ENCODE measurements at regions not wholly inside any gene's neighbourhood (a gene's known extent, or its start where the extent isn't known, plus 50 kb on each side); places are given as distances from the start of the nearest gene placed in this dataset.
A peak's percentile ranks its signal among the peaks of the same experiment; 100 is the strongest.
"Not testable (repeated sequence)": the region's sequence is repeated elsewhere in the genome, so short reads cannot be mapped to it uniquely, and the experiment has no call there.

DNA sequence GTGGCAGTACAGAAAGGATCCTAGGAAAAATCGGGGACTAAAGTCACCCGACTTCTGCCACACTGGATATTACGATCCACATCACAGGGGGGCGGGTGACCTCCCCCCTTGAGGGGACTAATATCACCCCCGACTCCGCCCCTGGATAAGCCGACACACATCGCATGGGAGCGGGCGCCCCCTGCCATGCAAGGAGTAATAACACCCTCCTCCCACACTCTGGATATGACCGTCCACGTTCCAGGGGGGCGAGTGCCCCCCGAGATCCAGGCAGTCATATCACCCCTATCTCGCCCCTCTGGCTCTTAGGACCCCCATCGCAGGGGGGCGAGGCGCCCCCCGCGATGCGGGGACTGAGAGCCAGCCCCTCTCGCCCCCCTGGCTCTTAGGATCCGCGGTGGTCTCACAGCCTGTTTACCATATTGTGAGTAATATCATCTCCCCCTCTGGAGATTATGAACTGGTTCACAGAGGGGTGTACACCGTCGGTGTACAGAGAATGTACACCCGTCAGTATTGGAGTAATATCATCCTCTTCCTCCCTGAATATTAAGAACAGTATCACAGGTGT, 423.0 kb downstream of the DIRAS2 start:
- POLR2A ChIA-PET, result interaction anchor here (0.7 kb wide), 1 partner anchor 77 kb away, joined by 3 read pairs; no protein-coding TSS in a partner anchor
- H3K36me3 Mint-ChIP-seq (ENCODE audit: low read depth), result no peaks in the 10 kb centered on the region
- Histone ChIP-seq H3K36me3 (ENCODE audit: insufficient read depth, low read length) (no peaks in the 10 kb centered on the region), H3K27ac (ENCODE audit: low read depth in 1 of 2, low read length in 2 of 2) (no peak overlapping the region), H3K4me3 (ENCODE audit: low read length) (no peak overlapping the region), H3K27me3 (ENCODE audit: control insufficient read depth in 1 of 2, insufficient read depth in 2 of 2, low read length in 2 of 2) (peaks cover 3 to 8% of the 10 kb centered on the region in 2 experiments), H3K4me1 (ENCODE audit: insufficient read depth, low read length) (no peaks in the 10 kb centered on the region), H3K9me3 (ENCODE audit: control insufficient read depth in 1 of 2, insufficient read depth in 1 of 2, low read length in 2 of 2) (no peaks in the 10 kb centered on the region)
- DNase-seq (peak in 12 of 14 experiments; percentile 4 to 58 (median 20)), ATAC-seq (ENCODE audit: poor library complexity) (peak; percentile 48)
- H3K27ac Mint-ChIP-seq, result no peak overlapping the region
- no peak overlapping the region for H3K4me3 Mint-ChIP-seq
- intact Hi-C loops (cut with DNase I, micrococcal nuclease), result loop anchor here in 1 of 2 experiments (2.0 to 5.0 kb wide), 2 partner anchors 79 to 617 kb away; no protein-coding TSS in a partner anchor
- H3K27me3 Mint-ChIP-seq, result peaks cover 48% of the 10 kb centered on the region
- TF ChIP-seq, protein P1, sequence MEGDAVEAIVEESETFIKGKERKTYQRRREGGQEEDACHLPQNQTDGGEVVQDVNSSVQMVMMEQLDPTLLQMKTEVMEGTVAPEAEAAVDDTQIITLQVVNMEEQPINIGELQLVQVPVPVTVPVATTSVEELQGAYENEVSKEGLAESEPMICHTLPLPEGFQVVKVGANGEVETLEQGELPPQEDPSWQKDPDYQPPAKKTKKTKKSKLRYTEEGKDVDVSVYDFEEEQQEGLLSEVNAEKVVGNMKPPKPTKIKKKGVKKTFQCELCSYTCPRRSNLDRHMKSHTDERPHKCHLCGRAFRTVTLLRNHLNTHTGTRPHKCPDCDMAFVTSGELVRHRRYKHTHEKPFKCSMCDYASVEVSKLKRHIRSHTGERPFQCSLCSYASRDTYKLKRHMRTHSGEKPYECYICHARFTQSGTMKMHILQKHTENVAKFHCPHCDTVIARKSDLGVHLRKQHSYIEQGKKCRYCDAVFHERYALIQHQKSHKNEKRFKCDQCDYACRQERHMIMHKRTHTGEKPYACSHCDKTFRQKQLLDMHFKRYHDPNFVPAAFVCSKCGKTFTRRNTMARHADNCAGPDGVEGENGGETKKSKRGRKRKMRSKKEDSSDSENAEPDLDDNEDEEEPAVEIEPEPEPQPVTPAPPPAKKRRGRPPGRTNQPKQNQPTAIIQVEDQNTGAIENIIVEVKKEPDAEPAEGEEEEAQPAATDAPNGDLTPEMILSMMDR (IDR thresholded peaks at IDR 0.05), result peak; percentile 25
- no peaks in the 10 kb centered on the region for H3K9me3 Mint-ChIP-seq
- H3K4me1 Mint-ChIP-seq (ENCODE audit: low read depth), result no peaks in the 10 kb centered on the region
- CTCF ChIA-PET, result no interaction called here

DNA sequence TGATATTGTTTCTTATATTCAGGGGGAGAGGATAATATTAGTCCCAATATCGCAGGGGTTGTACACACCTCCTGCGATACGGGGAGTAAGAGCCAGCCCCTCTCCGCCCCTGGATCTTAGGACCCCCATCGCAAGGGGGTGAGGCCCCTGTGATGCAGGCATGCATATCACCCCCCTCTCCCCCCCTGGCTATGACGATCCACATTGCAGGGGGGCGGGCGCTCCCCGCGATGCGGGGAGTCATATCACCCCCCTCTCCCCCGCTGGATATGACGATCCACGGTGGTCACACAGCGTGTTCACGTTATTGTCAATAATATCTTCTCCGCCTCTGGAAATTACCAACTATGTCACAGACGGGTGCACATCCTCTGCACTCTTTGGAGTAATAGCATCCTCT, 420.7 kb downstream of the DIRAS2 start:
- H3K4me3 Mint-ChIP-seq; H3K4me1 Mint-ChIP-seq (ENCODE audit: low read depth); H3K9me3 Mint-ChIP-seq; H3K4me3 ChIP-seq (ENCODE audit: low read length); H3K36me3 Mint-ChIP-seq (ENCODE audit: low read depth); H3K36me3 ChIP-seq (ENCODE audit: insufficient read depth, low read length); H3K9me3 ChIP-seq (ENCODE audit: control insufficient read depth in 1 of 2, insufficient read depth in 1 of 2, low read length in 2 of 2); H3K27ac Mint-ChIP-seq; H3K4me1 ChIP-seq (ENCODE audit: insufficient read depth, low read length); DNase-seq; POLR2A ChIA-PET; ATAC-seq (ENCODE audit: poor library complexity); CTCF ChIA-PET; H3K27ac ChIP-seq (ENCODE audit: low read depth in 1 of 2, low read length in 2 of 2); H3K27me3 ChIP-seq (ENCODE audit: control insufficient read depth in 1 of 2, insufficient read depth in 2 of 2, low read length in 2 of 2): not testable (repeated sequence)
- peaks cover 34% of the 10 kb centered on the region for H3K27me3 Mint-ChIP-seq
- intact Hi-C loops (cut with DNase I, micrococcal nuclease), result loop anchor here in 1 of 2 experiments (2.0 kb wide), 1 partner anchor 651 kb away; no protein-coding TSS in a partner anchor

DNA sequence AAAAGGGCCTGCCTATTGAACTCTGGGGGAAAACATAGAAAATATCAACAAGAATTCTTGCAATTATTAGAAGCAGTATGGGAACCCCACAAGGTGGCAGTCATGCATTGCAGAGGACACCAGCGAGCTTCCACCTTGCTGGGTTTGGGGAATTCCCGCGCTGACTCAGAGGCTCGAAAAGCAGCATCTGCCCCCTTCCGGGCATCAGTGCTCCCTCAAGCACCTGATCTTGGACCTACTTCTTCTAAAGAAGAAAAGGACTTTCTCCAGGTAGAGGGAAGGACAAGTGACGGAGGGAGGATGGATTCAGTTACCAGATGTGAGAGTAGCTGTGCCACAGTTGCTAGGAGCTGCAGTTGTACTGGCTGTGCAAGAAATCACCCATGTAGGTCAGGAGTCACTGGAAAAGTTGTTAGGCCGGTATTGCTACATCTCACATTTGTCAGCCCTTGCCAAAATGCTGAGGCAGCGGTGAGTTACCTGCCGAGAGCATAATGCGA, 415.7 kb downstream of the DIRAS2 start:
- ATAC-seq (ENCODE audit: poor library complexity); H3K4me1 Mint-ChIP-seq (ENCODE audit: low read depth); H3K4me3 ChIP-seq (ENCODE audit: low read length); H3K27me3 ChIP-seq (ENCODE audit: control insufficient read depth in 1 of 2, insufficient read depth in 2 of 2, low read length in 2 of 2); H3K9me3 ChIP-seq (ENCODE audit: control insufficient read depth in 1 of 2, insufficient read depth in 1 of 2, low read length in 2 of 2); H3K9me3 Mint-ChIP-seq; H3K4me3 Mint-ChIP-seq; H3K36me3 ChIP-seq (ENCODE audit: insufficient read depth, low read length); H3K36me3 Mint-ChIP-seq (ENCODE audit: low read depth); H3K27ac ChIP-seq (ENCODE audit: low read depth in 1 of 2, low read length in 2 of 2); H3K27ac Mint-ChIP-seq; POLR2A ChIA-PET; H3K4me1 ChIP-seq (ENCODE audit: insufficient read depth, low read length): not testable (repeated sequence)
- DNase-seq, result peak; percentile 32 to 72 (median 49)
- CTCF ChIA-PET, result interaction anchor here (0.7 to 1.1 kb wide), 2 partner anchors 9 to 651 kb away, joined by 3 to 4 read pairs; no protein-coding TSS in a partner anchor
- intact Hi-C loops (cut with DNase I, micrococcal nuclease), result loop anchor here (2.0 to 5.0 kb wide), 3 partner anchors 85 to 644 kb away; no protein-coding TSS in a partner anchor
- peaks cover 11% of the 10 kb centered on the region for H3K27me3 Mint-ChIP-seq
- TF ChIP-seq, protein P1 (IDR thresholded peaks at IDR 0.05), result peak; percentile 67

DNA sequence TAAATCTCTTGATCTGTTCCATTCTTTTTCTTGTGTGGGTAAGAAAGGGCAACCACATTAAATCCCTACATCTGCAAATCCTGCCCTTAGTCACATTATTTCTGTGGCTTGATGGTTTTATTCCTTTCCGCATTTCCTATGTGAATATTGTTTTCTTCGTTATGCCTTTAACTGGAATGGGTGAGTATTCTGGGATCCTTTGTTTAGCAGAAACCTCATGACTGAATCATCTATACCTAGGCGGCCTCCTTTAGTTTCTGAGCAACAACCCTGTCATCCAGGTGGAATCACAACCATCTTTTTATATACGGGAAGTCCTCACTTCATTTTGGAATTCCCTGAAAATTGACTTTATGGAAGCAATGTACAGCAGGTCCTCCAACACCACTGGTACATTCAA, 409.5 kb downstream of the DIRAS2 start:
- H3K9me3 ChIP-seq (ENCODE audit: control insufficient read depth in 1 of 2, insufficient read depth in 1 of 2, low read length in 2 of 2); CTCF ChIA-PET; H3K27me3 ChIP-seq (ENCODE audit: control insufficient read depth in 1 of 2, insufficient read depth in 2 of 2, low read length in 2 of 2); H3K27me3 Mint-ChIP-seq; ATAC-seq (ENCODE audit: poor library complexity); H3K4me3 ChIP-seq (ENCODE audit: low read length); H3K4me1 ChIP-seq (ENCODE audit: insufficient read depth, low read length); H3K36me3 Mint-ChIP-seq (ENCODE audit: low read depth); H3K4me1 Mint-ChIP-seq (ENCODE audit: low read depth); H3K27ac ChIP-seq (ENCODE audit: low read depth in 1 of 2, low read length in 2 of 2); DNase-seq; POLR2A ChIA-PET; H3K27ac Mint-ChIP-seq; intact Hi-C loops (cut with DNase I, micrococcal nuclease); H3K4me3 Mint-ChIP-seq; H3K36me3 ChIP-seq (ENCODE audit: insufficient read depth, low read length); H3K9me3 Mint-ChIP-seq: not testable (repeated sequence)

Data from CD4-positive, alpha-beta T cell (primary cell).